Endothelial cell (in vitro differentiated cells): ENCODE measurements at regions not wholly inside any gene's neighbourhood (a gene's known extent, or its start where the extent isn't known, plus 50 kb on each side); places are given as distances from the start of the nearest gene placed in this dataset.

ENCODE experiments used
- DNase-seq: peaks from one replicate; pipeline ENCODE4 v3.0.0; 2021; ENCODE audit warnings: low spot score
- H3K27ac Mint-ChIP-seq: one replicate; pipeline ENCODE4 v1.8.0; 2021; ENCODE audit warnings: mixed read lengths, inconsistent platforms; ENCODE audit not compliant: unreplicated experiment
- H3K27me3 Mint-ChIP-seq: one replicate; pipeline ENCODE4 v1.8.0; 2021; ENCODE audit warnings: mild to moderate bottlenecking, moderate library complexity, mixed read lengths, inconsistent platforms; ENCODE audit not compliant: unreplicated experiment
- H3K36me3 Mint-ChIP-seq: one replicate; pipeline ENCODE4 v1.8.0; 2021; ENCODE audit warnings: mild to moderate bottlenecking, low read depth, mixed read lengths, inconsistent platforms; ENCODE audit not compliant: unreplicated experiment
- H3K4me1 Mint-ChIP-seq: one replicate; pipeline ENCODE4 v1.8.0; 2021; ENCODE audit warnings: mild to moderate bottlenecking, mixed read lengths, inconsistent platforms; ENCODE audit not compliant: unreplicated experiment
- H3K4me3 Mint-ChIP-seq: one replicate; pipeline ENCODE4 v1.8.0; 2021; ENCODE audit warnings: mild to moderate bottlenecking, mixed read lengths, inconsistent platforms; ENCODE audit not compliant: unreplicated experiment
- H3K9me3 Mint-ChIP-seq: one replicate; pipeline ENCODE4 v1.8.0; 2021; ENCODE audit warnings: mixed read lengths, inconsistent platforms; ENCODE audit not compliant: unreplicated experiment
- CTCF ChIP-seq: fragments of 200-600 bp; sonication (generic); IDR thresholded peaks from one replicate; pipeline ENCODE4 v1.5.0; 2021; ENCODE audit warnings: antibody characterized with exemption; ENCODE audit not compliant: unreplicated experiment

GRCh38 chr20:60760256-60761000 lies 491.6 kb upstream of the CDH4 start:
- H3K4me1 Mint-ChIP-seq = no peaks in the 10 kb centered on the region
- H3K4me3 Mint-ChIP-seq = no peak overlapping the region
- H3K27me3 Mint-ChIP-seq = no peaks in the 10 kb centered on the region
- no peak for TF ChIP-seq CTCF
- H3K27ac Mint-ChIP-seq = no peak overlapping the region
- no peaks in the 10 kb centered on the region for H3K9me3 Mint-ChIP-seq
- no peak for DNase-seq
- H3K36me3 Mint-ChIP-seq = no peaks in the 10 kb centered on the region

GRCh38 chr20:60761056-60761455 lies 491.0 kb upstream of the CDH4 start:
- Mint-ChIP-seq H3K4me1 (no peaks in the 10 kb centered on the region), H3K9me3 (no peaks in the 10 kb centered on the region), H3K36me3 (no peaks in the 10 kb centered on the region), H3K27me3 (no peaks in the 10 kb centered on the region), H3K4me3 (no peak overlapping the region), H3K27ac (no peak overlapping the region)
- no peak for DNase-seq
- TF ChIP-seq CTCF = no peak

GRCh38 chr20:60762386-60762785 lies 489.7 kb upstream of the CDH4 start:
- DNase-seq = no peak
- Mint-ChIP-seq H3K4me1 (no peaks in the 10 kb centered on the region), H3K27me3 (no peaks in the 10 kb centered on the region), H3K36me3 (no peaks in the 10 kb centered on the region), H3K9me3 (no peaks in the 10 kb centered on the region), H3K27ac (no peak overlapping the region), H3K4me3 (no peak overlapping the region)
- TF ChIP-seq CTCF = no peak

- Mint-ChIP-seq H3K27me3 (no peaks in the 10 kb centered on the region), H3K4me3 (no peak overlapping the region), H3K9me3 (no peaks in the 10 kb centered on the region), H3K27ac (no peak overlapping the region), H3K4me1 (no peaks in the 10 kb centered on the region), H3K36me3 (no peaks in the 10 kb centered on the region)
- no peak for TF ChIP-seq CTCF
- no peak for DNase-seq
These were observed 487.7 kb upstream of the CDH4 start for GRCh38 chr20:60764328-60764727.

- H3K36me3 Mint-ChIP-seq = no peaks in the 10 kb centered on the region
These were observed 487.3 kb upstream of the CDH4 start for GRCh38 chr20:60764771-60765170.

More at GRCh38 chr20:60764771-60765170, 487.3 kb upstream of the CDH4 start:
- H3K9me3 Mint-ChIP-seq = no peaks in the 10 kb centered on the region
- H3K27me3 Mint-ChIP-seq = no peaks in the 10 kb centered on the region
- TF ChIP-seq CTCF = no peak
- H3K27ac Mint-ChIP-seq = no peak overlapping the region
- H3K4me3 Mint-ChIP-seq = no peak overlapping the region
- no peak for DNase-seq
- no peaks in the 10 kb centered on the region for H3K4me1 Mint-ChIP-seq
